HG03342 (cell line): ENCODE measurements at regions not wholly inside any gene's neighbourhood (a gene's known extent, or its start where the extent isn't known, plus 50 kb on each side); places are given as distances from the start of the nearest gene placed in this dataset.
"Not testable (repeated sequence)": the region's sequence is repeated elsewhere in the genome, so short reads cannot be mapped to it uniquely, and the experiment has no call there.

Experiments
- ATAC-seq: cut with Tn5 transposase; IDR thresholded peaks from one replicate; pipeline ENCODE4 v1.9.1; 2021; ENCODE audit warnings: mild to moderate bottlenecking, moderate library complexity; ENCODE audit not compliant: unreplicated experiment

- ATAC-seq, result no peak
Measured at GRCh38 chr17:70278844-70279462, 109.6 kb downstream of the KCNJ2 start.

DNA sequence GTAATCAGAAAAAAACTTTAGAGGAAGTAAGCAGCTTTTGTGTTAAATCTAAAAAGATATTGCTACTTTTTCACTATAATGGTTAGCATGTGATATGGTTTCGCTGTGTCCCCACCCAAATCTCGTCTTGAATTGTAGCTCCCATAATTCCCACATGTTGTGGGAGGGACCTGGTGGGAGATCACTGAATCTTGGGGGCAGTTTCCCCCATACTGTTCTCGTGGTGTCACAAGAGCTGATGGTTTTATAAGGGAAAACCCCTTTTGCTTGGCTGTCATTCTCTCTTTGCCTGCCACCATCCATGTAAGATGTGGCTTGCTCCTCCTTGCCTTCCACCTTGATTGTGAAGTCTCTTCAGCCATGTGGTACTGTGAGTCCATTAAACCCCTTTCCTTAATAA, 117.1 kb downstream of the KCNJ2 start:
- no peak for ATAC-seq

DNA sequence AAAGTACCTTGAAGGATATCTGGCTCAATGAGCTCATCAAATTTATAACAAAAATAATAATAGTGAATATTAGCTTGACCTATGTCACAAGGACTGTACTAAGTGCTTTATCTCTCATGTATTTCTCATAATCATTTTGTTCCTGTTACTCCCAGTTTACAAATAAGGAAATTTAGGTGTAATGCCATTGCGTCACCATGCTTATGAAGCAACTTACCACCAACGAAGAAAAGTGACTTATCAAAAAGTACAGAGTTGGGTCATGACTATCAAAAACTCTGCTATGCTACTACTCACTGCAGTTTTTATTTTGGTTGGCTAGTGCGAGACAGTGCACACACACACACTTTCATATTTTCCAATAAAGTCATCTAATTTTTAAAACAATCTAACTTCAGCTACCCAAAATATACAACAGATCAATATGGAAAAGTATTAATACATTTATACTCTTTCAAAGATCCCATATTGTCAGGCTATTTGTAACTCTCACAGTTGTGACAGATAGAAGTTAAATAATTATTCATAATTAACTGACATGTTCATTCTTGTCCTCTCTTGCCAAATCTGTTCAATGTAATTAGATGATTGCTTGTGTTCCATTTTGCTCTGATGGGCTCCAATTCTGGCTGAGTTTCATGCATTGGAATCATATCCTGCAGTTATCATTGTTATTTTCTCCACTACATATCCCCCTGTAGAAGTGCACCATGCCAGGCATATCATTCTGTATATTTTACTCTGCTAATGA, 119.4 kb downstream of the KCNJ2 start:
- no peak for ATAC-seq

DNA sequence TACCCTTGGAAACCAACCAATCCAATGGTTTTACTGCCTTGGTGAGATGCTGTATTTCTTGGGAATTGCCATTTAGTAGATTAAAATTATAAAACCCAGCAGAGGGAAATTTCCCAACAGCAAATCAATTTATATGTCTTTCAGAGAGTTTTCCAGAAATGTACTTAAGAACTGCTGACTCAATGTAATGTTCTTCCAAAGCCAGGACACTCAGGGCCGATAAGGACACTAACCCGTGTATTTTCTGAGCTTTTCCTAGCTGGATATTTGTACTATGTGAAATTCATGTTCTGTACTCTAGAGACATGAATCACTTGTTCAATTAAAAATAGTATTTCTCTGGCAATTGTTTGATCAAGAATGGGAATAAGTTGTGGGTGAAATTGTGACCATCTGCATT, 121.4 kb downstream of the KCNJ2 start:
- ATAC-seq, result no peak

DNA sequence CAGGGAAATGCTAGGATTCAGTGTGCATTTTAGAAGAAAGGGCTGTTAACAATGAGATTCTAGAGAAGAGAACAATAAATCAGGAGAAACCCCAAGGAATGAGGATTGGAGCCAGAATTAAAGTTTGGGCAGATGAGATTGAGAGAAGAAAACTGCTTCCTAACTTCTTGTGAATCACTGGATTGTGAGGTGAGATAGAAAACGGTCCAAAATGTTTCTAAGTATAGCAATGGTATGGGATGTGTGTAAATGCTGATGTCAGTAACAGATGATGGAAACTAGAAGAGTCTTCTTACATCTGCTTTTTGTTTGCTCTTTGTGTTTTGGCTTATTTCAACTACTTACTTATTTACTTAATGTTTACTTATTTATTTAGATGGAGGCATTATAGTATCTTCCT, 123.0 kb downstream of the KCNJ2 start:
- ATAC-seq, result no peak

DNA sequence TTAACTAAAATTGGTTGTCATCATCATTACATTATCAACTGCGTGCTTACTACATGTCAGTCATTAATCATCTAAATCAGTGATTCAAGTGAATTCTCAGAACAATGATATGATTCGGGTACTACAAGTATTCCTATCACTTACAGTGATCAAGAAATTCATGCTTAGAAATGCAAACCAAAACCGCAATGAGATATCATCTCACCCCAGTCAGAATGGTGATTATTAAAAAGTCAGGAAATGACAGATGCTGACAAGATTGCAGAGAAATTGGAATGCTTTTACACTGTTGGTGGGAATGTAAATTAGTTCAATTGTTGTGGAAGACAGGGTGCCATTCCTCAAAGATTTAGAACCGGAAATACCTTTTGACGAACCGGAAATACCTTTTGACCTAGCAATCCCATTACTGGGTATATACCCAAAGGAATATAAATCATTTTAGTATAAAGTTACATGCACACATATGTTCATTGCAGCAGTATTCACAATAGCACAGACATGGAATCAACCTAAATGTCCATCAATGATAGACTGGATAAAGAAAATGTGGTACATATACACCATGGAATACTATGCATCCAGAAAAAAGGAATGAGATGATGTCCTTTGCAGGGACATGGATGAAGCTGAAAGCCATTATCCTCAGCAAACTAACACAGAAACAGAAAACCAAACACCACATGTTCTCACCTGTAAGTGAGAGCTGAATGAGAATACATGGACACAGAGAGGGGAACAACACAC, 124.4 kb downstream of the KCNJ2 start:
- not testable (repeated sequence) for ATAC-seq

GRCh38 chr17:70295329-70295728, 126.0 kb downstream of the KCNJ2 start:
- no peak for ATAC-seq

DNA sequence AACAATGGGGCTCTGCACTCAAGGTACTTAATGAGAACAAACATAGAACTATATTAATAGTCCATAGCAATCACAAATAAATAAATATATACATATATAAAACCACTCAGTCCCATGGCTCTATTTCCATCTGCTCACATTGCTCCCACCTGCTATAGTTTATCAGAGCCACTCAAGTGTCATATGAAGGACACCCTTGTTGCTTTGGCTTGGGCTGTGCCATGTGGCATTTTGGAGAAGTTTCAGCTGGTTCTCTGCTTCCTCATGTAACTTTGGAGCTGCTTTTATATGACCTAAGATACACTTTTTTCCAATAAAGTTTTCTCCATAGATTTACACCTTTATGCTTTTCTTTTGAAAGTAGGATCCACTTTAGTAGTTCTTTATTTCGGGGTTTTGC, 126.4 kb downstream of the KCNJ2 start:
- ATAC-seq, result no peak

DNA sequence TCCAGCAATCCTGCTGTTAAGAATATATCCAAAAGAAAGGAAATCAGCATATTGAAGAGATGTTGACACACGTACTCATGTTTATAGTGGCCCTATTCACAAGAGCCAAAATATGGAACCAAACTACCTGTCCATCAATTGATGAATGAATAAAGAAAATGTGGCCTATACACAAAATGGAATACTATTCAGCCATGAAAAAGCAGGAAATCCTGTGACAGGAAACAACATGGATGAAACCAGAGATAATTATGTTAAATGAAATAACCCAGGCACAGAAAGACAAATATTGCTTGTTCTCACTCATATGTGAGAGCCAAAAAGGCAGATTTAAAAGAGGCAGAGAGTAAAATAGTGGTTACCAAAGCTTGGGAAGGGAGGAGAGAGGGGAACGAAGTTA, 127.1 kb downstream of the KCNJ2 start:
- ATAC-seq, result no peak

- ATAC-seq, result no peak
Measured at GRCh38 chr17:70297397-70297796, 128.1 kb downstream of the KCNJ2 start.

DNA sequence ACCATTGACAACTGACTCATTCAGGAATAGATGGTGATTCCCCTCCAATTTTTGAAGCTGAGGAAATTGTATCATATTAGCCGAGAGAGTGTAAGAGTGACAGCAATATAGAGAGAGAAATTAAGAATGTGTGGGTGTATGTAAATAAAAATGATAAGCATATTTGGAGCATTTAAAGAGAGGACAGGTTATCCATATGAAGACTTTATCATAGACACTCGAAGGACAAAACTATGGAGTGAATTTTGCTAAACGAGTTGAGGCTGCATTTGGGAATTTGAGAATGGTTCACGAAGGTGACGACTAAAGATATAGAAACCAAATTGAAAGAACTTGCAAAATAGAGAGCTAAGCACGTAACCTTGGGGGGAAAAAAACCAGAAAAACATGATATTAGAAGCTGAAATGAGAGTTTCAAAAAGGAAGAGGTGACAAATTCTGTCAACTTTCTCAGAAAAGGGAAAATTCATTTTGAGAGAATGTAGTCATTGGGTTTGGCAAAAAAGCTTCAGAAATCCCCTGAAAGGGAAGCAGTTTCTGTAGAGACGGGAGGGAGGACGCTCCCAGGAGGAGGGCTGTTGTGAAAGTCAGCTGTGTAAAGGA, 129.7 kb downstream of the KCNJ2 start:
- no peak for ATAC-seq

DNA sequence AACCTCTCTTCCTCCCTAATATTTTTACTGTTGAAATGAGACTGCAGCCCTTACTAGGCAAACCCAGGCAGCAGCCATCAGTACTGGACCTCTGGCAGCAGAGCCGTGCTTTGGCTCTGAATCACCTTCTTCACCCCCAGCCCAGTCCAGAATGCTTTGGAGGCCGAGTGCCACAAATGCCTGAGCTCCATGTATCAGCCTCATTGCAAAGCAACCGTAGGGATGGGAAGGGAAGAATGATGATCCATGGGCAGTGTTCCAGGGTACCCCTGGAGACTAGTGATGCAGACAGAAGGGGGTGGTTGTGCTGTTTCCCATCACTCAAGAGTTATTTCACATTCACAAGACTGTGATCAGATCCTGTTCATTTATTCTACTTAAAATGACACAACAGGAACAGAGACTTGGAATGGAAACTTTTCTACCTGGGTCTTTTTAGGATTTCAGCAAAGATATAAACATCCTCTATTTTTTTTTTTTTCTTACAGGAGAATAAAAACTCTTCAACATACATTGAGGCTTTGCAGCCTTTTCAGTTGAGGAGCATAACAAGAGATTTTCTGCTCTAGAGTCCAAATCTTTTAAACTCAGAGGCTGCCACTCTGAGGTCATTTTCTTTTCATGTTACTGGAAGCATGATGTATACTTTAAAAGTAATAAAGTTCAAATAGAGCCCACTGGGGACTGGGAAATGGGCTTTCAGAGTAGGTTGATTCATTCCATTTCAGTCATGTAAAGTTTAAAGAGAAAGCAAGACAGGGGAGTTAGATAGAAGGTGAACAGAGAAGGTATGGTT, 138.3 kb downstream of the KCNJ2 start:
- no peak for ATAC-seq

DNA sequence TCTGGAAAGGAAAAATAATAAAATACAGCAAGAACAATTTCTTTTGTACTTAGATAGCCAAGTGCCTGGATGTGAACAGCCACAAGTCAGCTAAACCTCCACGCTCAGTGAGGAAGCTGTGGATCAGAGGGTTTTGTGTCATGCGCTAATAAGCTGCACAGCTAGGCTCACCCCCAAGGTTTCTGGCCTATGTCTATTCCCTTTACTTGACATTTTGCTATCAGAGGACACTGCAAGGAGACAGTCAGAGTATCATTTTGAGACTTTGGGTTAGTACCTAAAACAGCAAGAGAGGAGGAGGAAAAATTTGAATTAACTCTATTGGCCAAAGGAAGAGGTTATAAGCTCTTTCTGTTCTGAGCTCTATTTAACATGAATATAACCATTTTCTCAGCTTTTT, 139.3 kb downstream of the KCNJ2 start:
- no peak for ATAC-seq

DNA sequence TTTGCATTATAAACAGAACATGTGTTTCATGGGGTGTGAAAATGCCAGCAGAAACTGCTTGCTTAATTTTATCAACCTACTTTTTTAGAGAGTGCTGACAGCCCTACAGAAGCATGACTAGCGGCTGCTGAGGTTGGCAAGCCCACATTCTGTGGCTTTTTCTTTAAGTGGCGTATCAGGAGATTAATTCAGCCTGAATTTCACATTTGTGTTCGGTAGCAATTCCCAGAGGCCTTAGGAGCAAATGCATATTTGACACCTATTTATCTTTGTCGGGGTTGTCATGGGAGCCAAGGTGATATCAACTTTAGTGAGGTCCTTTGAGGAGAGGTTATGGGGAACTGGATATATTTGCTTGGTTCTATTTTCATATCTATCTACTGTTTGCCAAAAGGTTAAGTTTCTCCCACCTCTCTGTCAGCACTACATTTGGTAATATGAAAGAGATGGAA, 140.9 kb downstream of the KCNJ2 start:
- no peak for ATAC-seq

DNA sequence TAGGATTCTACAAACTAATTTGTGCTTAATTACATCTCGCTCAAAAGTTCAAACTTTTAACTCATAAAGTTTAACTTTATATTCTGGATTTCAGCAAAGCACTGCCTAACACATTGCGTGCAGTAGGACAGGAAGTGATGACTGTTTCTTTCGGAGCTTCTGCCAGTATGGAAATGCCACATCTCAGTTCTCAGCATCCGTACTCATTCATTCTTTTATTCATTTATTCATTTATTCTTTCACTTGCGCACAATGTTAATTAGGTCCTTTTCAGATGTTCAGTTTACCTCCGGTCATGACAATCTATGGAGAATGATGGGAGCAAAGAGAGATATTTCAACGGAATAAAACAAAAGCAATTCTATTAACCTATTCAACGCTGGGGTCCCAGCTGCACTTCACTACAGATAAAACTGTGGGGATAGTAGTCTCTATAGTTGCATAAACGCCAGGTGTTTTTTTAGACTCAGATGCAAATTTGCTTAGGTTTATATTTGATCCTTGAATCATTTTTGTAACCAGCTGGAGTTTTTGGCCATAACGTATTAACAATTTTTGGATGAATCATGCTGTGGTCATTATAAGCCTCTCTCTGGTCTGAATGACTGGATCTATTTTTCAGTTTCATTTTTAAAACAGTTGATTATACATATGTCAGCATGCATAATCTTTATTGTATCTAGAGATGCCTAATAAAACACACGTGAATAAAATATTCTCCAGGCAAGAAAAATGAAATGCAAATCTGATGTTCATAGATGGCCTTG, 143.9 kb downstream of the KCNJ2 start:
- no peak for ATAC-seq

DNA sequence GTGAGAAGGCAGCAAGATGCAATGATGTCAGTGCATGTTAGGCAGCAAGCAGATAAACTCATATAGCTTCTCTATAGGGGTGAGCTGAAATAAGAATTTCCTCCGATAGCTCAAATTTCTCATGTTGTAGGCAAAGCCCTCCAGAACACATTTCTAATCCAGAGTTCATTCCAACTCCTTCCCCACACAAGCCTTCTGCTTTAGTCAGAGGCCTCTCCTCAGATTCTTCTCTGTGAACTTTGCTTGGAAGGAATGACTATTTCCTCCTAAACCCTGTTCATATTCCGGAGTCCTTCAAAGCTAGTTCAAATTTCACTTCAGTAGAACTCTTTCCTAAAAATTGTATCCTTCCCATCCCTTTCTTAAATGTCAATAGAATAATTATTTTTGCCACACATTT, 144.8 kb downstream of the KCNJ2 start:
- ATAC-seq, result no peak

- ATAC-seq, result no peak
Measured at GRCh38 chr17:70314506-70314905, 145.2 kb downstream of the KCNJ2 start.

DNA sequence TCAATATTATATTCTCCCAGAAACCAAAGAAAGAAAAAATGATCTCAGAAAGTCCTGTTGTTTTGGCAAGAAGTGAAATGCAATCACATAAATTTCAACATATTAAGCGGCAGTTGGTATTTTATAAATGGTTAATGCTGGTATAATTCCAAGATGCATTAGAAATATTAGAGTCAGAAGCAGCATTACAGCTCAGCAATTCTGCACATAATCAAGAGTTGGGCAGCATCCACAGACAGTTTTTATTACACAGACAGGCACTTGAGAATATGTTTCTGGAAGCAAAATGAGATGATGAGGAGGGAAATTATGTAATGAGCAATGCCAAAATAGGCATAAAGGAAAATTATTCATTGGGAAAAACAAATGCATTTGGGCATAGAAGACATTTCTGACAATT, 148.1 kb downstream of the KCNJ2 start:
- no peak for ATAC-seq

DNA sequence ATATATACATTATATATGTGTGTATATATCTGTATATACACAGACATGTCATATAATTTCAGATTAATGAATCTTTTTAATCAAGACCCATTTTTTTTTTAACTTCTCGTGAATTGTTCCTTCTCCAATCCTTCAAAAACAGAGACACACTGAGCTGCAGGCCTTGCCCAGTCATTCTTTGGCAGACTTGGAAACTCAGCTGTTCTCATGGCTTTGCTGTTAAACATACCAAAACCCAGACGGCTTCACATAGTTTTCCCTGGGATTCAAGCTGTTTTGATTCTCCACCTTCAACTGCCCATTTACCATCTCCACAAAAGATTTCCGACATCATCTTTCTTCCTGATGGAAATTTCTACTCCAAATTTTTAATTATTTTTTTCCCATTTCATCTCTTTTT, 148.7 kb downstream of the KCNJ2 start:
- no peak for ATAC-seq

- ATAC-seq, result no peak
Measured at GRCh38 chr17:70319516-70319915, 150.2 kb downstream of the KCNJ2 start.
